Spleen (tissue), 11 donors: ENCODE measurements at regions not wholly inside any gene's neighbourhood (a gene's known extent, or its start where the extent isn't known, plus 50 kb on each side); places are given as distances from the start of the nearest gene placed in this dataset.

Source experiments
- DNase-seq: peaks from one replicate; pipeline ENCODE4 v3.0.0-alpha.2; 2020
- H3K27ac ChIP-seq, 8 donors: fragments of 200-600 bp; sonication (generic) in 7 of 8; 1 replicate in 4 of 8; 2 replicates in 4 of 8; pipeline versions ENCODE4 v1.5.0 to v1.8.0; 2016 to 2021; ENCODE audit warnings: inconsistent platforms in 4 of 8, mild to moderate bottlenecking in 4 of 8, moderate library complexity in 1 of 8
- H3K27me3 ChIP-seq, 7 donors: fragments of 200-600 bp; sonication (generic) in 6 of 7; replicated peaks in 1 of 7; 1 replicate in 4 of 7; 2 replicates in 3 of 7; pipeline versions ENCODE4 v1.5.0 to v1.8.0; 2016 to 2021; ENCODE audit warnings: inconsistent platforms in 3 of 7, mild to moderate bottlenecking in 1 of 7
- H3K36me3 ChIP-seq, 6 donors: fragments of 200-600 bp; sonication (generic) in 5 of 6; 1 replicate in 4 of 6; 2 replicates in 2 of 6; pipeline versions ENCODE4 v1.5.0 to v1.8.0; 2016 to 2021; ENCODE audit warnings: inconsistent platforms in 2 of 6
- H3K4me1 ChIP-seq, 6 donors: fragments of 200-600 bp; sonication (generic) in 5 of 6; 1 replicate in 3 of 6; 2 replicates in 3 of 6; pipeline versions ENCODE4 v1.5.0 to v1.8.0; 2016 to 2021; ENCODE audit warnings: inconsistent platforms in 3 of 6
- H3K4me3 ChIP-seq, 8 donors: fragments of 200-600 bp; sonication (generic) in 7 of 8; 1 replicate in 4 of 8; 2 replicates in 4 of 8; pipeline versions ENCODE4 v1.5.0 to v1.8.0; 2016 to 2021; ENCODE audit warnings: inconsistent platforms in 4 of 8, mild to moderate bottlenecking in 4 of 8, moderate library complexity in 2 of 8
- H3K9me3 ChIP-seq, 8 donors: fragments of 200-600 bp; sonication (generic) in 7 of 8; 1 replicate in 4 of 8; 2 replicates in 4 of 8; pipeline versions ENCODE4 v1.5.0 to v1.8.0; 2016 to 2021; ENCODE audit warnings: inconsistent platforms in 4 of 8
- CTCF ChIP-seq, 11 experiments: fragments of 200-600 bp in 7 of 11; fragments of 450-650 bp in 4 of 11; sonication (generic) in 4 of 11; IDR thresholded peaks in 8 of 11; conservative IDR thresholded peaks in 3 of 11; 1 replicate in 7 of 11; 2 replicates in 4 of 11; pipeline versions ENCODE4 v1.4.0 to v1.8.0; 2016 to 2021; ENCODE audit warnings: antibody characterized with exemption in 11 of 11, inconsistent platforms in 4 of 11, mild to moderate bottlenecking in 1 of 11
- POLR2A ChIP-seq, 3 donors: fragments of 450-650 bp; IDR thresholded peaks; one replicate each; pipeline ENCODE4 v1.5.1; 2017; ENCODE audit warnings: antibody characterized with exemption in 3 of 3, mild to moderate bottlenecking in 1 of 3
- POLR2AphosphoS5 ChIP-seq, 3 donors: sonication (generic); formaldehyde crosslinking; IDR thresholded peaks; one replicate each; pipeline ENCODE4 v1.5.1; 2017; ENCODE audit warnings: antibody characterized with exemption in 3 of 3
- WGBS, 5 donors: extraction: QIAGEN DNeasy Blood & Tissue Kit in 3 of 5; methylation state at CpG; one replicate each; pipeline versions ENCODE4 v1.1.5 to v1.1.7; 2013 to 2018; 5-methylcytosine and 5-hydroxymethylcytosine counted together
- intact Hi-C: fragments of 100-400 bp; cut with DNase I; formaldehyde crosslinking; loops from one replicate; pipeline ENCODE4 v1.15.0; 2023; ENCODE audit warnings: low total_unique reads
- donor health status: healthy with polysubstance abuse.
- donor health status: DM: no; HTN: no; CAD: no; lungs with moderate emphysema.
- donor health status: DM: no; HTN: no; CAD: no.
- donor health status: Bipolar disorder and iron deficiency.
- donor health status: healthy.
- donor health status: DM: no; HTN: no; CAD: no.
- donor health status: DM: yes; HTN: yes; CAD: no.

GRCh38 chr9:90423661-90424193 lies 218.9 kb downstream of the DIRAS2 start:
- Histone ChIP-seq H3K4me3 (no peak overlapping the region), H3K27me3 (peaks cover 0 to 15% (median 0%) of the 10 kb centered on the region in 7 donors), H3K4me1 (no peaks in the 10 kb centered on the region), H3K27ac (no peak overlapping the region), H3K9me3 (no peaks in the 10 kb centered on the region), H3K36me3 (no peaks in the 10 kb centered on the region)
- WGBS, 5 donors = 70 to 85% (median 76%) methylated on average over 10 of the region's 10 CpGs
- TF ChIP-seq CTCF (IDR thresholded peaks at IDR 0.05 in 8 of 11, conservative IDR thresholded peaks at IDR 0.05 in 3 of 11) = no peak
- TF ChIP-seq POLR2A (IDR thresholded peaks at IDR 0.05) = no peak
- TF ChIP-seq POLR2AphosphoS5 (IDR thresholded peaks at IDR 0.05) = no peak
- DNase-seq = no peak
- intact Hi-C loops = no loop called here

- Histone ChIP-seq H3K4me3 (no peak overlapping the region), H3K9me3 (no peaks in the 10 kb centered on the region), H3K27me3 (peaks cover 0 to 17% (median 0%) of the 10 kb centered on the region in 7 donors), H3K36me3 (no peaks in the 10 kb centered on the region), H3K4me1 (no peaks in the 10 kb centered on the region), H3K27ac (no peak overlapping the region)
- DNase-seq = no peak
- TF ChIP-seq POLR2AphosphoS5 (IDR thresholded peaks at IDR 0.05) (no peak), POLR2A (IDR thresholded peaks at IDR 0.05) (no peak), CTCF (IDR thresholded peaks at IDR 0.05 in 8 of 11, conservative IDR thresholded peaks at IDR 0.05 in 3 of 11) (no peak)
- intact Hi-C loops = no loop called here
- WGBS, 5 donors = 76 to 89% (median 86%) methylated on average over 10 of the region's 10 CpGs
Measured at GRCh38 chr9:90428517-90428916, 214.1 kb downstream of the DIRAS2 start.

DNA sequence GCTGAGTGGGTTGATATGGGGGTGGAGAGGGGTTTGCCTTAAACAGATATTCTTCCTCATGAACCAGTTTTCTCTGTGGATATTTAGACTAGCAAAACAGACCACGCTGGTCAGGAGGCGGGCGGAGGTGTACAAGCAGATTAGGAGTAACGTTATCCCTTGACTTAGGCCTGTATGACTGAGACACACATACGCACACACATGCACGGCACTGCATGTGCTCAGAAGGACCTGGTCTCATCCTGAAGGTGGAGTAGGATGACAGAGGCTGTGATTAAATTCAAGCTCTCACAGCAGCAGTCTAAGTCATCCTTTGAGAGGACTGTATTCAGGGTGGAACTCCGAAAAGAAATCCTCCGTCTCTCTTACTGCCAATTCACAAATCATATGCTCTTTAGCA lies 209.7 kb downstream of the DIRAS2 start:
- no peak for TF ChIP-seq CTCF (IDR thresholded peaks at IDR 0.05 in 8 of 11, conservative IDR thresholded peaks at IDR 0.05 in 3 of 11)
- Histone ChIP-seq H3K27me3 (peaks cover 0 to 18% (median 0%) of the 10 kb centered on the region in 7 donors), H3K36me3 (no peaks in the 10 kb centered on the region), H3K27ac (no peak overlapping the region), H3K4me1 (no peaks in the 10 kb centered on the region), H3K9me3 (no peaks in the 10 kb centered on the region), H3K4me3 (no peak overlapping the region)
- no peak for DNase-seq
- WGBS, 5 donors = 80 to 92% (median 83%) methylated on average over 8 of the region's 8 CpGs
- intact Hi-C loops = no loop called here

DNA sequence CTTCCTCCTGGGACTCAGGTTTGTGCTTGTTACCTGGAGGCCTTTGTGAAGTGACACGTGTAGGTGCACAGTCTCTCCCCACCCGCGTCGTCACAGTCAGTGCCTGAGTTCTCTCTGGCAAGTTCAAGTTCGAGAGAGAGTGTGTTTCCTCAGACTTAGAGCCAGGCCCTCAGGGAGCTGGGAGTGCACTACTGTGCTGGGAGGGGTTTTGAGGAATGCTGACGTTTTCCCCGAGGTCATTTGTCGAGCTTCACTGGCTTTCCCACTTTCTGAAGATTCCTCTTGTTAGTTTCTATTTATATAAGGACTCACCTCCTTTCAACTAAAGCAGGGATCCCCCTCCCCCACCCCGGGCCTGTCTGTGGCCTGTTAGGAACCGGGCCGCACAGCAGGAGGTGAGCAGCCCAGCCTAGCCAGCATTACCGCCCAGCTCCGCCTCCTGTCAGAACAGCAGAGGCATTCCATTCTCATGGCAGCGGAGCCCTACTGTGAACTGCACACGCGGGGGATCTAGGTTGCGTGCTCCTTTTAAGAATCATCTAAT lies 209.2 kb downstream of the DIRAS2 start:
- no peak overlapping the region for H3K4me3 ChIP-seq

More for the DNA sequence above, 209.2 kb downstream of the DIRAS2 start:
- peaks cover 0 to 3% (median under 1%) of the 10 kb centered on the region in 8 donors for H3K9me3 ChIP-seq
- no peak overlapping the region for H3K27ac ChIP-seq
- H3K36me3 ChIP-seq = no peaks in the 10 kb centered on the region
- 30 to 40% (median 35%) methylated on average over 17 of the region's 17 CpGs for WGBS, 5 donors
- no peaks in the 10 kb centered on the region for H3K4me1 ChIP-seq
- no peak for DNase-seq
- peaks cover 0 to 18% (median 0%) of the 10 kb centered on the region in 7 donors for H3K27me3 ChIP-seq
- TF ChIP-seq POLR2AphosphoS5 (IDR thresholded peaks at IDR 0.05) (no peak), CTCF (IDR thresholded peaks at IDR 0.05 in 8 of 11, conservative IDR thresholded peaks at IDR 0.05 in 3 of 11) (no peak), POLR2A (IDR thresholded peaks at IDR 0.05) (no peak)
- intact Hi-C loops = no loop called here
